ENCODE measurements at regions not wholly inside any gene's neighbourhood (a gene's known extent, or its start where the extent isn't known, plus 50 kb on each side); places are given as distances from the start of the nearest gene placed in this dataset.

DNA sequence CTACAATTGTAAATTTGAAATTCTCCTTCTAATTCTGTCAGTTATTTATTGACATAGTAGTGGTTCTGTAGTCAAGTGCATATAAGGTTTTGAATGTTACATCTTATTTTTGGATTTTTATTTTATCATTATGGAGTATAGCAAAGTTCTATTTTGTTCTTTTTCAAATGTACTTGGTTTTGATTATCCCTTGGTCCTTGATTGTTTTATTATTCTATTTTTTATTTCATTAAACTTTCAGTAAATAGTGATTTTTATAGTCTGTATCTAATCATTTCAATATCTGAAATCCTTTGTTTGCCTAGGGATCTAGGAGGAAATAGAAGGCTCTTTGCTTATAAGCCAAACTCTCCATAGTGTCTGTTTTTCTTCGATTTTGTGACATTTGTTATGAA is 87.8 kb downstream of the HFE start:
- TF ChIP-seq, protein P1, sequence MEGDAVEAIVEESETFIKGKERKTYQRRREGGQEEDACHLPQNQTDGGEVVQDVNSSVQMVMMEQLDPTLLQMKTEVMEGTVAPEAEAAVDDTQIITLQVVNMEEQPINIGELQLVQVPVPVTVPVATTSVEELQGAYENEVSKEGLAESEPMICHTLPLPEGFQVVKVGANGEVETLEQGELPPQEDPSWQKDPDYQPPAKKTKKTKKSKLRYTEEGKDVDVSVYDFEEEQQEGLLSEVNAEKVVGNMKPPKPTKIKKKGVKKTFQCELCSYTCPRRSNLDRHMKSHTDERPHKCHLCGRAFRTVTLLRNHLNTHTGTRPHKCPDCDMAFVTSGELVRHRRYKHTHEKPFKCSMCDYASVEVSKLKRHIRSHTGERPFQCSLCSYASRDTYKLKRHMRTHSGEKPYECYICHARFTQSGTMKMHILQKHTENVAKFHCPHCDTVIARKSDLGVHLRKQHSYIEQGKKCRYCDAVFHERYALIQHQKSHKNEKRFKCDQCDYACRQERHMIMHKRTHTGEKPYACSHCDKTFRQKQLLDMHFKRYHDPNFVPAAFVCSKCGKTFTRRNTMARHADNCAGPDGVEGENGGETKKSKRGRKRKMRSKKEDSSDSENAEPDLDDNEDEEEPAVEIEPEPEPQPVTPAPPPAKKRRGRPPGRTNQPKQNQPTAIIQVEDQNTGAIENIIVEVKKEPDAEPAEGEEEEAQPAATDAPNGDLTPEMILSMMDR (IDR thresholded peaks at IDR 0.05): no peak
- no peak for TF ChIP-seq POLR2A (IDR thresholded peaks at IDR 0.05)
